Superior temporal gyrus (tissue), 1 donor: ENCODE measurements at regions not wholly inside any gene's neighbourhood (a gene's known extent, or its start where the extent isn't known, plus 50 kb on each side); places are given as distances from the start of the nearest gene placed in this dataset.
"Not testable (repeated sequence)": the region's sequence is repeated elsewhere in the genome, so short reads cannot be mapped to it uniquely, and the experiment has no call there.

ENCODE experiments used
- DNase-seq: peaks from one replicate; pipeline ENCODE4 v3.0.0-alpha.2; 2016; ENCODE audit errors: extremely low spot score

DNA sequence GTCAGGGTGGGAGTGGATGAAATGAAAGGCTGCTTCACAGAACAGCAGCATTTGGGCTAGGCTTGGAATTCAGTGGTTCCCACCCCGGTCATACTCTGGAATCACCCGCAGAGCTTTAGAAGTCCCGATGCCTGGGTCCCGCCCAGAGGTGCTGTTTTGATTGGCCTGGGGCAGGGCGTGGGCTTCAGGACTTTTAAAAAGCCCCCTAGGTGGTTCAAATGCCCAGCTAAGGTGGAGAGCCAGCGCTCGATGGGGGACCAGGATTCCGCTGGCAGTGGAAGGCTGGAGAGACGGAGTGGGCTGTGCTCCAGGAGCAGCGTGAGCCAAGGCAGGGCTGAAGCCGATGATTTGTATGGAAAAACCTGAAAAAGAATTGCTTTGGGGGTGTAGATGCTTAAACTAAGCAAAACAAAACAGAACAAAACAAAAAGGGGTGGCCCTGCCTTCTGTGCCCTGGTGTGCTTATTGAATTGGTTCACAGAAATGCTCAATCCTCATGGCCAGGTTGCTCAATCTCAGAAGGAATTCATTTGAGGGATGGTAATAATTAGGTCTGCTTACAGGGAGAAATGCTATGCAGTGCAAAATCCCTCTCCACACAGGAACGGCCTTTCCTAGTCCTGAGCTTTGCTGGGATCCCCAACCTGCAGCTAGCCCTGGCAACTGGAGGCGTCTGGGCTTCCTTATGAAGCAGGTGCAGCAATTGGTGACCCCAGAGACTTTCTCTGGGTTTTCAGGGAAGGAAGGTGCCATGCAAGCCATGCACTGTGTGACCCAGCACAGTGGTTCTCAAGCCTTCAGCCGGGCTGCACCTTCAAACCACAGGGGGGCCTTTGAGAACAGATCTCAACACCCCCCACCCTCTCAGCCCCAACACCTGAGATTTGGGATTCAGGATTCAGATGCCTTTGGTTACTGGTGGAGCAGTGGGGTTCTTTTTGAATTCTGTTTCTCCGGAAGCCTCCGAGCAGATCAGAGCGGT lies 174.0 kb upstream of the ZNF618 start:
- no peak for DNase-seq

DNA sequence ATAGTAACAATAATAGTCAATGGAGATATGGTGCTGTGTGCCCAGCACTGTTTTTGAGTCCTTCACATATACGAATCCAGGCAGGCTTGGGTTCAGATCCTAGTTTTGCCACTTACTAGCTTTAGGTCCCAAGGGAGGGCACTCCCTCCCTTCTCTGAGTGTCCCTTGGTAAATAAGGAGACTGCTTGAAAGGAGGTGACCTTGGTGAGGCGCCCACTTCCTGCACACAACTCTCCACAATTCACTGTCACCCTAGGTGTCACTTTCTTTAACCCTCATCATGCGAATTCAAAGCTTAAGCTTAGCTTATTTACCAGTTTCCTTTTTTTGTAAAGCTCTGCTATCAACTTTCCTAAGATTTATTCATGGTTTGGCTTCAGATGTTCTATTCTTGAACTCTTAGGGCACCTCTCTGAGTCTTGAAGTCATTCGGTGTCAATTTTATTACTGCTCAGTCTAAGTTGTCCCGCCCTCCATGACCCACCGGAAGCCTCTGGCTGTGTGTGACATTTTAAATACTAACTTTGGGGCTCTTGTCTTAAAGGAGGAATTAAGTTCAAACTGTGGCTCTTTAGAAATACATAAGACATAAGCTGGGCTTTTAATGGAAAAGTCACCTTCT lies 170.7 kb upstream of the ZNF618 start:
- DNase-seq, result no peak

DNA sequence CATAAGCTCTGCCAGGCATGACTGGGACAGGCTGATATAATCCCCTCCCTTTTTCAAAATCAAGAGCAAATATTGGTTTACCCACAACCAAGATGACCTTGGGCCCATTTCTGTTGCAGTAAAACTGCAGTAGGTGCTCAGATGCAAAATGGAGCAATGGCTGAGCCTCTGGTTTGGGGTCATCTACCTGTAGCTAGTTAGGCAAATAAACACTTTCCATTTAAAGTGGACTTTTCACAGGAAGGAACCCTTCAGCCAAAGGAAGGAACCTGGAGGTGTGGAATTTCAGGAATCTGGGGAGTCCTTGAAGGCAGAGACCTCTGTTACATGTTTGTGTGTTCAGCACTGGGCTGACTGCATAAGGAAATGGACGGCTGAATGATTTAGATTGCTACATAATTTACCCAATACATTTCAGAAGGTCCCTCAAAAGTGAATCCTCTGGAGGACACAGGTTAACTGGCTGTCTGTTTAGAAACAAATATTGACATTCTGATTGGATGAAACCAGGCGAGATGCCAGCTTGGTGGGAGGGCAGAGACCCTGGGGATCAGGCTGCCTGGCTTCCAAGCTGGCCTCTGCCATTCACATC lies 170.1 kb upstream of the ZNF618 start:
- no peak for DNase-seq

DNA sequence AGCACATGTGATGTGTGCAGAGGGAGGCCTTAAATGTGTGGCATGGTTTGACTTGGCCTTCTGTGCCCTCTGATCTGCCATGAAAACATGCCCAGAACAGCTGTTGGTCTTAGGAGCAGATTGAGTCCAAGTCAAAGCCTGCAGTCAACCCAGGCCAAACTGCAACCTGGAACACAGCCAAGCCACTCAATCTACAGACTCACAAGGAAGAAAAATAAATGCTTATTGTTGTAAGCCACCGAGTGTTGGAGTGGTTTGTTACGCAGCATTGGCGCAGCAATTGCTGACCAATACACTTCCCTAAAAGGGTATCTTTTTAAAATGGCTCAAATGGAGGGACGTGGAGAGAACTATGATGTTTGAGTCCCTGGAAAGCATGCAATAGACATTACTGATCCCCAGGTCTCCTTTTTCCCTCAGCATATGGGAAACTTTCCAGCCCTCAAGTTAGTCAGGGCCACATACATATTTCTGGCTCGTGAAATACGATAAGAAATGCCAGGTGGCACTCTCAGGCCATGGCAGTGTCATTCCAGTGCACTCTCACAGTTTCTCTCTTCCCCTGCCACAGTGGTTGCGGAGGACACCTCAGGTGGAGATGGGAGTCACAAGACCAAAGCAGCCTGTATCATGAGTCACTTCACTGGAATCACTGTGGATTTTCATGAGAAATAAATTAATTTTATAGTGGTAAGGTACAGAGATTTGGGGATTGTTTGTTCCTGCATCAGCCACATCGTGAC lies 168.0 kb upstream of the ZNF618 start:
- no peak for DNase-seq

DNA sequence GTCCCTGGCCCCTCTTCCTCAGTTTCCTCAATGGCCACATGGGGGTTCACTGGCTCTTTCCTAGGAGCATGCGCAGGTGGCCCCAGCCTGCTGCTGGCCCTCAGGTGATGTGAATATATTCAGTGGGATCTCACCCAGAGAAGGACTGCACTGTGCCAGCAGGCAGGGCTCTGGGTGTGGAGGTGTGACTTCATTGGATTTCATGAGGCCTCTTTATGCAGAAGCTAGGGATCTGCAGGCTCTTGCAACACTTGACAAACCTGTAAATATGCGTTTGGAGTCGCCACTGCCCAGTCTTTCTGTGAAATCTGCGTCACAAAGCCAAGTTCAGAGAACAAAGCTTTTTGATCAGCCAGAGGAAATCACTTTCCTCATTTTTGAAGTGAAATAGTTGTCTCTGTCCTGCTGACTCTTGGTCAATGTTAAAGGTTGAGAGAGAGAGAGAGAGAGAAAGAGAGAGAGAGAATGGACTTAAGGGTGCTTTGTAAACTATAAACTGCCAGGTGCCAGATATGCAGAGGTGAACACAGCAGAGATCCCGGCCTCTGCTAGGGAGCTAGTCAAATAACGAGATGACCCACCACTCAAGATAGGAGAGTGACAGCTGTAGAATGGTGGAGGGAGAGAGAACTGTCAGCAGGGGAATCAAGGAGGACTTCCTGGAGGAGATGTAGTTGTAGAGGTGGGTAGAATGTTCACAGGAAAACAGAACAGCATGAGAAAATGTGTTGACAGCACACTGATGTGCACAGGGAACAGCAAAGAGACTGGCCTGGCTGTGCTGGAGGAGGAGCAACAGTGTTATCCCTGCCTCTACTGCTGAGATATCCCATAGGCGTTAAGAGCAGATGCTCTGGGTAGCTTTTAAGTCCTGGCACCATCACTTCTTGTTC lies 167.0 kb upstream of the ZNF618 start:
- DNase-seq, result no peak

DNA sequence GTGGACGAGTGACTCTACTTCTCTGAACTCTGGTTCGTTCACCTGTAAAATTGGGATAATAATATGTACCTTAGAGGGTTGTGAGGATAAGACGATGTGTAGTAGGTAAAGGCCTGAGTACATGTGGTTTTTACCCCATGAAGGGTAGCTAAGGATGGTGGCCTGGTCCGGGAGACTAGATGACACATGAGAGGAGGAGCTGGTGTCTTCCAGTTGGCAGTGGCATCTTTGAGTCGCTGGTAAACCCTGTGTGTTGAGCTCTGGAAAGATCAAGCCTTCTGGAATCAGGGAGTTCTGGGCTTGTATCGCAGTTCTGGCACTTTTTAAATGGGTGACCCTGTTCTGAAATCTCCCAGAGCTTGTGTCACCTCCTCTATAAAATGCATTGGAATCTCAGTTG lies 166.4 kb upstream of the ZNF618 start:
- DNase-seq, result no peak

DNA sequence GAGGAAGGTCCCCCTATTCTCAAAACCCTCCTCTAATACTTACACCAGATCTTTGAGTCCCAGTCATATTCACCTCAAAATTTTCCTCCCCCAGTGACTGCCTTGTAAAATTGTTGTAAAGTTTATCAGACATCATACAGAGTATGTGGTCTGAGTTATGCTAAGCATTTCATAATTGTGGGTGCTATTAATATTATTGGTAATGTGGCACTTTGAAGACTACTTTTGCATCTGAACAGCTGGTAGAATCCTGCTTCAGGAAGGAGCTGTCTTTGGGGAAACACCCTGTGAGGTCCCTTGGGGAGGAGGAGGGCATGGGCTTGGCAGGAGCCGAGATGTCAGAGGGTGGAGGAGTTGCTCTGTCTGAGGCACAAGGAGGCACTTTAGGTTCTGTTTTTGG lies 164.9 kb upstream of the ZNF618 start:
- no peak for DNase-seq

DNA sequence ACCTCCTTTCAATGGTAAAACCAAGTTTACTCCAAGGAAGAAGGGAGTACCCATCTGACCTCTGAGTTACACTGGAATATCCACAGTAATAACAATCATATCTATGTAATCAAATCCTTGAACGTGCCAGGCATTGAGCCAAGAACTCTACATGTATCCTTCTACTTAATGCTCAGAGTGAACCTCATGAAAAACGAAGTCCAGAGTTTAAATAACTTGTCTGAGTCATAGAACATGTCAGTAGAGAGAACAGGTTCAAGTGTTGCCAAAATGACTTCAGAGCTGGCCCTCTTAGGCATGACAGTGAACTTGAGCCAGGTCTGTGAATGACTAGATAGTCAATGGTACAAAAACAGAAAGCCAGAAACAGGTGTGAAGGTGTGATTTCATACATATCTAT lies 164.1 kb upstream of the ZNF618 start:
- DNase-seq, result no peak

DNA sequence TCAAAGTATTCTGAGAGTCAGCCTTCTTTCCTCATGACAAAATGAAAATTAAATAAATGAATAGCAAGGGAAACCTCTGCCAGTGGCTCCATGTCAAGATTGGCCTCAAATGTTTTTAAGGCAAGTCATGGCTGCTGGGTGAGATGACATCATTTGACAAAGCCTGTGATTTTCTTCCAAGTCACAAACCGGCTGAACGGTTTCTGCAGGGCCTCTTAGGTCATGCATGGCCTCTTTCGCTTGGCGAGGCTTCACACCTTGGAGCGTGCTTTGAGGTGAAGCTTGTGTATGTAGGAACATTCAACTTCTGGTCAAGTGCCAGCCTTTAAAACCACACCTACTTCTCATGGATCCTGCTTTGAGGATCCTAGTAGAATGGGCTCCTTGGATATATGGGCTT lies 161.0 kb upstream of the ZNF618 start:
- DNase-seq, result no peak

DNA sequence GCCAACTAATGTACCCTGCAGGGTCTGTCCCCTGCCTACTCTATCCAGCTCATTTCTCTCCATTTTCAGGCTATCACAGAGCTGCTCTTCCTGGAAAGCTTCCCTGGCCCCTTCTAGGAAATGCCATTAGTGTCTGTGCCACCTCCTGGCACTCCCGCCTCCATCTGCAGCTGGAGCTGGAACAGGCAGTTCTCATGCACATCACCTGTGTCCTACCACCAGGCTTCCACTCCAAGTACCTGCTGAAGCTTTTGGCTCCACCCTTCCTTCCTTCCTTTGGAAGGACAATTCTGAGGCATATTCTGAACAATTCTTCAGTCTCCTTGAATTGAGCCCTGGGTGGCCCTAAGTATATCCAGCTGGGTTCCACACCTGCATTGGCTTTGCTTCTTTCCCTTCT lies 156.2 kb upstream of the ZNF618 start:
- DNase-seq, result no peak

DNA sequence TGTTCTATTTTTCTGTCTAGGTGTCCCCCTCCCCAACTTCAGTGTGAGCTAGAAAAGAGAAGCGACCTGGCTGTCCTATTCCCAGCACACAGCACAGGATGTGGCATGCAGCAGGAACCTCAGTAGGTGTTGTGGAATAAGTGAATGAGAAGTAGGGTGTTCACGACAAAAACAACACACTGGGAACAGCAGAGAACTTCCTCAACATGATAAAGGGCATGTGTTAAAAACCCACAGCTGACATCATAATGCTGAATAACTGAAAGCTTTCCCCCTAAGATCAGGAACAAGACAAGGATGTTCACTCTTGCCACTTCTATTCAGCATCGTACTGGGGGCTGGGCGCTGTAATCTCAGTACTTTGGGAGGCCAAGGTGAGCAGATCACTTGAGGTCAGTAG lies 155.6 kb upstream of the ZNF618 start:
- DNase-seq, result no peak

DNA sequence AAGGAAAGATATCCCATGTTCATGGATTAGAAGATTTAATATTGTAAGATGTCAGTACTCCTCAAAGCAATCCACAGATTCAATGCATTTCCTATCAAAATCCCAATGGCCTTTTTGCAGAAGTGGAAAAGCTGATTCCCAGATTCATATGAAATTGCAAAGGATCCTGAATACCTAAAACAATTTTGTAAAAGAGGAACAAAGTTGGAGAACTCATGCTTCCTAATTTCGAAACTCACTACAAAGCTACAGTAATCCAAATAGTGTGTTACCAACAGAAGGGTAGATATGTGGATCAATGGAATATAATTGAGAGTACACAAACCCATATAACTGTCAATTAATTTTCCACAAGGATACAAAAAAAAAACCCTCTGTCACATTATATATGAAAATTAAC lies 154.3 kb upstream of the ZNF618 start:
- DNase-seq, result no peak

DNA sequence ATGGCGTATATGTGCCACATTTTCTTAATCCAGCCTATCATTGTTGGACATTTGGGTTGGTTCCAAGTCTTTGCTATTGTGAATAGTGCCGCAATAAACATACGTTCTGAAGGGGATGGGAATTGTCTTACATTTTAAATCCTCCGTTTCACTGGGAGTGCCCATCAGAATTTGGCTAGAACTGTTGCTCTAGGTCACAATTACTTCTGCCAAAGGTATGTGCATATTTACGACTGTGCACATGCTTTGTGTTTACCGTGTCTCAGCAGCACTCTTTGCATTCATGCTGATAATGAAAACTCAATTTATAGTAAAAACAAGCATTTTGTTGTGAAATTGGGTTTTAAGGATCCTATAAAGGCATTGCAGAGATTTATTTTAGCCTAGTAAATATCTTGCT lies 151.9 kb upstream of the ZNF618 start:
- DNase-seq, result no peak

DNA sequence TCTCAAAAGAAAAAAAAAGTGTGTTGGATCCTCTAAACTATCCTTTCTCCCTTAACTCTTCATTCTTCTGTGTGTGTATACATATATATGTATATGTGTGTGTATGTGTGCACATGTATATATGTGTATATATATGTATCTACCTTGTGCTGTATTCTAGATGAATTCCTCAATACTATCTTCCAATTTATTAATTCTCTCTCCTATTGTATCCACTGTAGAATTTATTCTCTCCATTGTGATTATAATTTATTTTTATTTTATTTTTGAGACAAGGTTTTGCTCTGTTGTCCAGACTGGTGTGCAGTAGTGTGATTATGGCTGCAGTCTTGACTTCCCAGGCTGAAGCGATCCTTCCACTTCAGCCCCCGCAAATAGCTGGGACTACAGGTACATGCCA lies 147.1 kb upstream of the ZNF618 start:
- DNase-seq, result no peak

DNA sequence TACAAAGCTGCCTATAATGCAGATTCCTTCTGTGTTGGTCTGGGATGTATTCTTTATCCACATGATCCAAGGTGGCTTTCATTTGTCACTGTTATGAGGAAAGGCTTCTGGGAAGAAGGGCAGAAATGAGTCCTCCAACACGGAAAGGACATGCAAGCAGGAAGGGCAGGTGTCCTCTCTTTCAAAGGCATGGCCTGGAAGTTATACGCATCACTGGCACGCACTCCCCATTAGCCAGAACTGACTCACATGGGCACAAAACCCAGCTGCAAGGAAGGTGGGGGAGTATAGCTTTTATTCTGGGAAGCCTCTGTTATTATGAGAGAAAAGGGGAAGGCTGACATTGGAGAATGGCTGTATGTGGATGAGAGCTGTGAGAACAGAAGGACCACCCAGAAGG lies 141.3 kb upstream of the ZNF618 start:
- no peak for DNase-seq

DNA sequence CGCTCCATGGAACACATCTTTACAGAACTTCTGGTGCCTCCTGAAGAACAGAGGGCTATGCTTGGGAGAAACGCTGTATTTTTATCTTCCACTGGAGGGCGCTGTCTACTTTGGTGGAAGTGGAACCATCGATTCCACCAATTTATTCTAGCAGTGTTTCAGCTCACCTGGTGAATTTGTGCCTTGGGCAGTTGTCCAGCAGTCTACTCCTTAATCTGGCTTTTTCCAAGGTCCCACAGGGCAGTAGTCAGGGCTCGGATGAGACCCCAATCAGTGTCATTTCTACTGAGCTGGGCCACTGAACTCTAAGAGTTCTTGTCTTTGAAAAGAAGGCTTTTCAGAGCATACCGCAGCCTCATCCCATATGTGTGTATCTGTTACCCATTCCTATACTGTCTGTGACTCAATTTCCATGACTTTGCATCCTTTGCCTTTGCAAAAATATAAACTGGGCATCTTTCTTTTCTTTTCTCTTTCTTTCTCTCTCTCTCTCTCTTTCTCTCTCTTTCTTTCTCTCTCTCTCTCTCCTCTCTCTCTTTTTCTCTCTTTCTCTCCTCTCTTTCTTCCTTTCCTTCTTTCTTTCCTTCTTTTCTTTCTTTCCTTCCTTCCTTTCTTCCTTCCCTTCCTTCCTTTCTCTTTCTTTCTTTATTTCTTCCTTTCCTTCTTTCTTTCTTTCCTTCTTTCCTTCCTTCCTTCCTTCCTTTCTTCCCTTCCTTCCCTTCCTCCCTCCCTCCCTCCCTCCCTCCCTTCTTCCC lies 138.4 kb upstream of the ZNF618 start:
- DNase-seq, result peak; percentile 64

DNA sequence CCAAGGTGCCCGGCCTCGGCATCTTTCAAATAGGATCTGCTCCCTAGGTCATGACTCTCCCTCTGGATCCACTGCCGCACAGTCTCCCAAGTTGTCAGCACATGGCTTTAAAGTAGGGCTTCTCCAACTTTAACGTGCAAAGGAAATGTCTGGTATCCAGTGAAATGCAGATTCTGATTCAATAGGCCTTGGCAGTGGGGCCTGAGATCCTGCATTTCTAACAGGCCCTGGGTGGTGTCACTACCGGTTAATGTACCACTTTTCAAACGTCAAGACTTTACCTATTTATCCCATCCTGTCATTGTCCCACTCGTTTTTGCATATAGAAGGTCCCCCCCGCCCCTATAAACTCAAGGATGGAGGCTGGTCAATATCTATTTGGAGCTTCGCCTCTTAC lies 137.6 kb upstream of the ZNF618 start:
- no peak for DNase-seq

DNA sequence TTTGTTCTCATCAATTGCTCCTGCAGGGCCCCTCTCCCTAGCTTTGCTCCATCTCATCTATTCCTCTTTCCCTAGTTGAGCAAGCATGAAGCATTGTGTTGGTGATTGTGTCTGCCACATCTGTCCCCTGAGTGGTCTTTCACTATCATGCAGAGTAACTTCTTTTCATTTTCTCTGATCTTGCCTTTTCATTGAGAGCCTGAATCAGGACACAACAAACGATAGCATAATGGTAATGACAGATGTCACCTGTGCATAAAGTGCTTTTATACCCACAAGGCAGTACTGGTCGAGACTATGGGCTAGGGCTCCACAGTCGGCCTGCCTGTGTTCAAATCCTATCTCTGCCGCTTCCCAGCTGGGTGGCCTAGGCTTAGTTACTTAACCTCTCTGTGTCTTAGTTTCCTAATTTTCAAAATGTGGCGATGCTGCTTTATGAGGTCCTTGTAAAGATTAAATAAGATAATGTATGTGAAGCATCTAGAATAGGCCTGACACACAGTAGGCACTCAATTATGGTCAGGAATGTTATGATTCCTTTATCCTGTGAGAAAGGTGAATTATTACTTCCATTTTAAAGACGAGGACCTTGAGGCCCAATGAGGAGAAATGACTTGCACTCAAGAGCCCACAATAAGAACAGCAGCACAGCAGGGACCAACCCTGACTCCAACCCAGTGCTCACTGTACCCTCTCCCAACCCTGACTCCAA lies 137.1 kb upstream of the ZNF618 start:
- DNase-seq, result no peak

DNA sequence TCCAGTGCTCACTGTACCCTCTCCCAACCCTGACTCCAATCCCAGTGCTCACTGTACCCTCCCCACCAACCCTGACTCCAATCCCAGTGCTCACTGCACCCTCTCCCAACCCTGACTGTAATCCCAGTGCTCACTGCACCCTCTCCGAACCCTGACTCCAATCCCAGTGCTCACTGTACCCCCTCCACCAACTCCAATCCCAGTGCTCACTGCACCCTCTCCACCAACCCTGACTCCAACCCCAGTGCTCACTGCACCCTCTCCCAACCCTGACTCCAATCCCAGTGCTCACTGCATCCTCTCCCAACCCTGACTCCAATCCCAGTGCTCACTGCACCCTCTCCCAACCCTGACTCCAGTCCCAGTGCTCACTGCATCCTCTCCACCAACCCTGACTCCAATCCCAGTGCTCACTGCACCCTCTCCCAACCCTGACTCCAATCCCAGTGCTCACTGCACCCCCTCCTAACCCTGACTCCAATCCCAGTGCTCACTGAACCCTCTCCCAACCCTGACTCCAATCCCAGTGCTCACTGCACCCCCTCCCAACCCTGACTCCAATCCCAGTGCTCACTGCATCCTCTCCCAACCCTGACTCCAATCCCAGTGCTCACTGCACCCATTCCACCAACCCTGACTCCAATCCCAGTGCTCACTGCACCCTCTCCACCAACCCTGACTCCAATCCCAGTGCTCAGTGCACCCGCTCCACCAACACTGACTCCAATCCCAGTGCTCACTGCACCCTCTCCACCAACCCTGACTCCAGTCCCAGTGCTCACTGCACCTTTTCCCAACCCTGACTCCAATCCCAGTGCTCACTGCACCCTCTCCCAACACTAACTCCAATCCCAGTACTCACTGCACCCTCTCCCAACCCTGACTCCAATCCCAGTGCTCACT lies 136.3 kb upstream of the ZNF618 start:
- DNase-seq, result not testable (repeated sequence)
